Middle frontal gyrus (tissue), 1 donor: ENCODE measurements at regions not wholly inside any gene's neighbourhood (a gene's known extent, or its start where the extent isn't known, plus 50 kb on each side); places are given as distances from the start of the nearest gene placed in this dataset.
"Not testable (repeated sequence)": the region's sequence is repeated elsewhere in the genome, so short reads cannot be mapped to it uniquely, and the experiment has no call there.

ENCODE experiments used
- DNase-seq: peaks from one replicate; pipeline ENCODE4 v3.0.0-alpha.2; 2015; ENCODE audit warnings: low spot score; ENCODE audit errors: extremely low spot score

DNA sequence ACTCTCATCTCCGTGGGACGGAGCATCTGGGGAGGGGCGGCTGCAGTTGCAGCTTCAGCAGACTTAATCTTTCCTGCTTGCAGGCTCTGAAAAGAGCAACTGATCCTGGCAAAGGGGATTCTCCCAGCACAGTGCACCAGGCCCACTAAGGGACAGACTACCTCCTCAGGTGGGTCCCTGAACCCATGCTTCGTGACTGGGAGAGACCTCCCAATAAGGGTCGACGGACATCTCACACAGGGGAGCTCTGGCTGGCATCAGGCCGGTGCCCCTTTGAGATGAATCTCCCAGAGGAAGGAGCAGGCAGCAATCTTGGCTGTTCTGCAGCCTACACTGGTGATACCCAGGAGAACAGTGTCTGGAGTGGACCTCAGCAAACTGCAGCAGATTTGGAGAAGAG, 303.3 kb upstream of the FGF16 start:
- no peak for DNase-seq

DNA sequence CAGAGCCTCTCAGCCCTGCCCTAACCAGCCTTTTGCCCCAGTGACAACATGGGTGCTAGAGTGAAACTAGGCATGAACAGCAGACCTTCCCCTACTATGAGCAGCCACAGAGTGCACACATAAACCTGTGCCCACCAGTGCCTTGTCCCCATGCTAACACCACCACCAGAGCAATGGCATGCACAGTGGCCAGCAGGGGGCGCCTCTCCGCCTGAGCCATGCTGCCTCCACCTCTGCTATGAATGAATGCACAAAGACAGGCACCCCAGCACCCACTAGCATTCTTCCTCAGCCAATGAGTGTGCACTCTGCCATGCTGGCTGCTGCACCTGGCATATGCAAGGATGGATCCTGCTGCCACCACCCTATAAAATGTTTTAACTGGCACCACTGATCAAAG, 286.9 kb upstream of the FGF16 start:
- no peak for DNase-seq

GRCh38 chrX:77162777-77163176, 284.4 kb upstream of the FGF16 start:
- no peak for DNase-seq

DNA sequence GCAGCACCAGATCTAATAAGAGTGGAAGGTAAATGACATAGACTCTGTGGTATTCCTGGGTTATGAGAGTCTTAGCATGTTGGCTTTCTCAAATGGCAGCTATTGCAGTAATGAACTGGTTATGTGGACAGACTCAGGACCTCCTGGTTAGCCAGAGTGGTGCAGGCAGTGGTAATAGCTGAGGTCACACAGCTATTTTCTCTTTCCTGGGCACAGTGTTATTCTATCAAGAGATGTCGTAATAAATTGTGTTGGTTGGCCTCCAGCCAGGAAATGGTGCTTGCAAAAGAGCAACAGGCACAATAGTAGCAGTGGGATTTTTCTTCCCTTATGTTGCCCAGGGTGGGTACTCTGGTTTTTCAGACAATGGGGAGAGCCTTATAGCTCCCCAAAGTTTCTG, 279.2 kb upstream of the FGF16 start:
- no peak for DNase-seq

DNA sequence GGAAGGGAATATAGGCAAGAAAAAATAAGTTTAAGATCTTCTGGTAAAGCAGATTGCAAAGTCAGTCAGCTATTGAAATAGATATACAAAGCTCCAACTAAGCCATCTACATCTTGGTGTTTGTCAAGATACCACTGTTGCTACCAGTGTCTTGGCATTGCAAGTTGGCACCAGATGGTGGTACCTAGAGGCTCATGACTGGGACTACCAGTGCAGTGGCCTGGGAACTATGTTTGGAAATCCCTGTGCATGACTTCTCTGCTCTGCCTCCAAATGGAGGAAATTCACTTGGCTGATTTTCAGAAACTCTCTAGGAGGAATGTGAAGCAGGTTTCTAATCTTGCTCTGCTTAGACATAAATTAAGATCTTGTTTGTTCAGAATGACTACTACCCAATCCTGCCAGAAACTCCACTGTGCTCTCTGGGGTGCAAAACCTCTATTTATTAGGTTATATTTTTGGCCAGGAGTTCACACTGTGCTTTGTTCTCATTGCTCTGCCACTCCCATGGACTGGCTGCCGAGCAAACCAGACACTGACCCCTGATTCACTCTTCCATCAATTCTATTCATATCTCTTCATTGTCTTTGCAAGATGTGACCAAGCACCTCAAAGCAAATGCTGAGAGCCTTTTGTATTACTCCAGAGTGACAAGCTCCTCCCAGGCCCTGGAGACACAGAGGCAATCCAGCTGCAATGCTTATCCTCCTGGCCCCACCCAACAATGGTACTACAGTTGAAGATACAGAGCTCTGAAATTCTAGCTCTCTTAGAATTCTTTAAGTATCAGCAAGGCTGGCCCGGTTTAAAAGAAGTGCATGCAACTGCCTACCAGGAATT, 272.3 kb upstream of the FGF16 start:
- no peak for DNase-seq

- no peak for DNase-seq
These were observed 246.5 kb upstream of the FGF16 start for GRCh38 chrX:77200663-77201062.

DNA sequence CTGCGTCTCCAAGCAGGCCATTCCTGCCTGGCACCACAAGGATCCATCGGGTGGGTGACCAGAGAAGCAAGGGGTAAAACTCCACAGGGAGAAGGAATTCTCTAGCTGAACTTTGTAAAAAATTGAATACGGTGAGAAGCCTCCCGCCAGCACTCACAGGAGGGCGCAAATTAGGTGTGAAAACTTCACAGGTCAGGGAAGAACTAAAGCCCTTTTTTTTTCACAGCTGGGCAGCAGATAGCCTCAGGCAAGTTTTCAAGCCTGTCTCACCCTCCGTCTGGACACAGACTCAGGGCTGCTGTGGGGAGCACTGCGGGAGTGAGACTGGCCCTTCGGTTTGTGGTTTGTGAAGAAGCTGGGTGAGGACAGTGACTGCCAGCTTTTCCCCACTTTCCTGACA, 224.1 kb upstream of the FGF16 start:
- DNase-seq, result no peak

- no peak for DNase-seq
These were observed 182.7 kb upstream of the FGF16 start for GRCh38 chrX:77264490-77264889.

- DNase-seq, result no peak
These were observed 171.8 kb upstream of the FGF16 start for GRCh38 chrX:77275392-77275791.

GRCh38 chrX:77276742-77277141, 170.4 kb upstream of the FGF16 start:
- no peak for DNase-seq

DNA sequence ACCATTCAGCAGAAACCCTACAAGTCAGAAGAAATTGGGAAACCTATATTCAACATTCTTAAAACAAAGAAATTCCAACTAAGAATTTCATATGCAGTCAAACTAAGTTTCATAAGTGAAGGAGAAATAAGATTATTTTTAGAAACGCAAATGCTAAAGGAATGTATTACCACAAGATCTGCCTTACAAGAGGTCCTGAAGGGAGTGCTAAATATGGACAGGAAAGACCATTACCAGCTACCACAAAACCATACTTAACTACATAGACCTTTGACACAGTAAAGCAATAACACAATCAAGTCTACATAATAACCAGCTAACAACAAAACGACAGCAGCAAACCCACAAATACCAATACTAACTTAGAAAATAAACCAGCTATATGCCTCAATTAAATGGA, 169.3 kb upstream of the FGF16 start:
- DNase-seq, result no peak

GRCh38 chrX:77279373-77279772, 167.8 kb upstream of the FGF16 start:
- not testable (repeated sequence) for DNase-seq

DNA sequence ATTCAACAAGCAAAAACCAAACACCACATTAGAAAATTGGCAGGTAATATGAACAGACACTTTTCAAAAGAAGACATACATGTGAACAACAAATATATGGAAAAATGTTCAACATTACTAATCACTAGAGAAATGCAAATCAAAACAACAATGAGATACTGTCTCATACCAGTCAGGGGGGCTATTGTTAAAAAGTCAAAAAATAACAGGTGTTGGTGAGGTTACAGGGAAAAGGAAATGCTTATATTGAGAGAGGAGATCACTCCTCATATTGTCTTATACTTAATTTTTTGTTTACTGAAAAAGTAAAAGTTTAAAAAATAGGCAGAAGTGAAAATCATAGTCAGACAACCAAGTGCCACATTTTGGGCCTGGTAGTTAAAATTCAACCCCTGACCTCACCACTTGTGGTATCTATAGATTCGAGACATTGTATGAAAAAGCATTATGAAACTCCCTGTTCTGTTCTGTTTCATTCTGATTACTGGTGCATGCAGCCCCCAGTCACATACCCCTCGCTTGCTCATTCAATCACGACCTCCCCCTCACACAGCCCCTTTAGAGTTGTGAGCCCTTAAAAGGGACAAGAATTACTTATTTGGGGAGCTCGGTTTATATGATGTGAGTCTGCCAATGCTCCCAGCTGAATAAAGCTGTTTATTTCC, 153.7 kb upstream of the FGF16 start:
- no peak for DNase-seq

DNA sequence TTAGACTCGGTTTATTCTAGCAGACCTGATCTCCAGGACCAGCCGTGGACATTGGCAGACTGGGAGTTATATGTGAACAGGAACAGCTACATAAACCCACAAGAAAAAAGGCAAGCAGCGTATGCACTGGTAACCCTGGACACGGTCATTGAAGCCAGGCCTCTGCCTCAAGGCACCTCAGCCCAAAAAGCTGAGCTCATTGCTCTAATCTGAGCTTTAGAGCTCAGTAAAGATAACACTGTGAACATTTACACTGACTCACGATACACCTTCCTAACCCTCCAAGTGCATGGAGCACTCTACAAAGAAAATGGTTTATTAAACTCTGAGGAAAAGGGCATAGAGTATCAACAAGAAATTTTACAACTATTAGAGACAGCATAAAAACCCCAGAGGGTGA, 148.9 kb upstream of the FGF16 start:
- no peak for DNase-seq

- no peak for DNase-seq
These were observed 148.4 kb upstream of the FGF16 start for GRCh38 chrX:77298790-77299189.

DNA sequence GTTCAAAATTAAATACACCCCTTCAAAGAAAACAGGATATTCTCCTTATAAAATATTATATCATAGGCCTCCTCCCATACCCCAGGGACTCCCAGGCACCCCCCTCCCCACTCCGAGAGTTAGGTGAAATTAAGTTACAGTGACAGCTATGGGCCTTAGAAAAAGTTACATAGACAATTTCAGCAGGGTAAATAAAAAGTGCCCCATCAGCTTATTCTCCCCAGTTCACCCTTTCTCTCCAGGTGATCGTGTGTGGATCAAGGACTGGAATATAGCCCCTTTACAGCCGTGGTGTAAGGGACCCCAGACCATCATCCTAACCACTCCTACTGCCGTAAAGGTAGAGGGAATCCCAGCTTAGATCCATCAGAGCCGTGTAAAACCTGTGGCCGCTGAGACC, 147.6 kb upstream of the FGF16 start:
- no peak for DNase-seq

DNA sequence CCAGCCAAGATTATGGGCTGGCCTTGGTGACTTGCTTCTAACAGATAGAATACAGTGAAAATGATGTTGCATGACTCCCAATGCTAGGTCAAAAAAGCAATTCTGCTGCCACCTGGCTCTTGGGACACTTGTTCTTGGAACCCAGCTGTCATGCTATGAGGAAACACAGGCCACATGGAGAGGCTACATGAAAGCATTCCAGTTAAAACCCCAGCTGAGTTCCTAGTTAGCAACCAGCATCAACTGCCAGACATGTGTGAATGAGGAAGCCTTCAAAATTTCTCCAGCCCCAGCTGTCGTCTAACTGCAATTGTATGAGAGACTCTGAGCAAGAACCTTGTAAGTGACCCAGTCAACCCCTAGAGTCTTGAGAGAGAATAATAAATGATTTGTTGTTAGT, 105.2 kb upstream of the FGF16 start:
- no peak for DNase-seq

- no peak for DNase-seq
These were observed 100.3 kb upstream of the FGF16 start for GRCh38 chrX:77346859-77347258.

GRCh38 chrX:77347572-77347971, 99.6 kb upstream of the FGF16 start:
- no peak for DNase-seq

- no peak for DNase-seq
These were observed 57.3 kb upstream of the FGF16 start for GRCh38 chrX:77389891-77390290.

GRCh38 chrX:77390365-77390764, 56.8 kb upstream of the FGF16 start:
- not testable (repeated sequence) for DNase-seq

- no peak for DNase-seq
These were observed 50.4 kb upstream of the FGF16 start for GRCh38 chrX:77396781-77397180.
